GM10248 (cell line): ENCODE measurements at regions not wholly inside any gene's neighbourhood (a gene's known extent, or its start where the extent isn't known, plus 50 kb on each side); places are given as distances from the start of the nearest gene placed in this dataset.
"Not testable (repeated sequence)": the region's sequence is repeated elsewhere in the genome, so short reads cannot be mapped to it uniquely, and the experiment has no call there.

ENCODE experiments used
- CTCF ChIA-PET: fragments of 300-600 bp; sonication (Branson Sonifier 250); formaldehyde crosslinking; extraction: SDS; loops from one replicate; lab custom pipeline; 2021; ENCODE audit warnings: antibody characterized with exemption; lab: Yijun Ruan, JAX
- POLR2A ChIA-PET: fragments of 350-650 bp; sonication (Branson Sonifier 250); formaldehyde crosslinking; extraction: SDS; loops from one replicate; lab custom pipeline; 2020; ENCODE audit warnings: antibody characterized with exemption; lab: Yijun Ruan, JAX
- DNase-seq: peaks from one replicate; pipeline ENCODE4 v3.0.0; 2012; ENCODE audit errors: extremely low spot score

GRCh38 chr1:223961985-223962384 lies 116.2 kb upstream of the TP53BP2 start:
- CTCF ChIA-PET, POLR2A ChIA-PET, DNase-seq: not testable (repeated sequence)

DNA sequence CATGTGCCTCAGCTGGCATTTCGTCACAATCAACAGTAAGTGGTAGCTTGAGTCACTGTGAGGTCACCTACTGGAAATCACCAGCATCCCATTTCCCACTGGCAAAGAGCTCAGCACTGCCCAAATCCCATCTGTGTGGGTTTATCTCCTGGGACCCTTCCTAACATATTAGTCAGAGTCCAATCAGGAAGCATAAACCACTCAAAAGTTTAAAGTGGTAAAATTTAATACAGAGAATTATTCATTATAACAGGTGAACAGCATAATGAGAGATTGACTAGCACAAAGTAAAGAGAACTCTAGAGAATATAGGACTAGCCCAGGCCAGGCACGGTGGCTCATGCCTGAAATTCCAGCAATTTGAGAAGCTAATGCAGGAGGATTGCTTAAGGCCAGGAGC lies 107.1 kb upstream of the TP53BP2 start:
- POLR2A ChIA-PET, DNase-seq, CTCF ChIA-PET: not testable (repeated sequence)

GRCh38 chr1:223951551-223951950 lies 105.8 kb upstream of the TP53BP2 start:
- DNase-seq, CTCF ChIA-PET, POLR2A ChIA-PET: not testable (repeated sequence)

DNA sequence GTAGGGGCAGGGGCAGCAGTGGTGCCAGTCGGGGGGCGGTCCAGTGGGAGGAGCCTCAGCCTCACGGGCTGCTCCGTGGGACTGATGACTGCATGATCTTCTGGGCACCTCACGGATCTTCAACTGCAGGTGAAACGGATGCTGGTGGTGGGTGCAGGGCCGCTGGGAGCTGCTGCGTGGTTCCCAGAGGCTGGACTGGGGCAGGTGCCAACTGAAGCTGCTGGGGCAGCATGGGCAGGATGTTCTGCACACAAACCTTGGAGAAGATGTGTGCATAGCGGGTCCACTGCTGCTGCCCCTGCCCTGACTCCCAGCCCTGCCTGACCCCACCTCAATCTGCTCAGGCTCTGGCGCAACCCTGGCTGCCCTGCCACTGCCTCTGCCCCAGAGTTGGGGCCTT lies 104.2 kb upstream of the TP53BP2 start:
- POLR2A ChIA-PET, DNase-seq: not testable (repeated sequence)

DNA sequence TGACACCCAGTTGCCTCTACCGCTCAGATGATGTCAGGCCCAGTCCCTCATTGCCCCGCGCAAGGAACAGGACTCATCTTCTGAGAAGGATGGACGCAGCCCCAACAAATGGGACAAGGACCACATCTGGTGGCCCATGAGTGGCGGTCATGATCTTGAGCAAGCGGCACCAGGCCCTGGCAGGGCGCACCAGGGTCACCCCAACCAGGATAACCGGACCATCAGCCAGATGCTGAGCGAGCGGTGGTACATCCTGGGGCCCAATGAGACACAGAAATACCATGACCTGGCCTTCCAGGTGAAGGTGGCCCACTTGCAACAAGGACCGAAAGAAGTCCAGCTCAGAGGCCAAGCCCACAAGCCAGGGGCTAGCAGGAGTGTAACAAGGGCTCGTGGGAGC lies 102.3 kb upstream of the TP53BP2 start:
- POLR2A ChIA-PET, DNase-seq, CTCF ChIA-PET: not testable (repeated sequence)

More for the DNA sequence above, 104.2 kb upstream of the TP53BP2 start:
- CTCF ChIA-PET: not testable (repeated sequence)

GRCh38 chr1:223936592-223936991 lies 90.8 kb upstream of the TP53BP2 start:
- CTCF ChIA-PET, DNase-seq, POLR2A ChIA-PET: not testable (repeated sequence)

DNA sequence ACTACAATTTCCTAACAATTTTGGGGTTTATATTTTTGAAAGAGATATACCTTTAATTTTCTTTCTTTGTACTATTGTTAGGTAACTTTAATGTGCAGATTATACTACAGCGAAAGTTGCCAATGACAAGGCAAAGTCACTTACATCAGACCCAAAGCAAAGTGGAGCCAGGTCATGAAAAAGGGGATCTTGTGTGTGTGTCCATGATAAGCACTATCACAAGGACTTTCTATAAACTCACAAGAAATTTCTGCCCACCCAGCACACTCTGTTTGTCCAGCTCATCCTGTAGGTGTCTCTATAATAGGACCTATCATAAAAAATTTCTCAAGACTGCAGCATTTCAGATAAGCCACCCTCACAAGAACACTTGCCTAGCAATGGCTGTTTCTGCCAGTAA lies 85.7 kb upstream of the TP53BP2 start:
- POLR2A ChIA-PET, DNase-seq, CTCF ChIA-PET: not testable (repeated sequence)

- POLR2A ChIA-PET, DNase-seq, CTCF ChIA-PET: not testable (repeated sequence)
Measured at GRCh38 chr1:223920805-223921204, 75.1 kb upstream of the TP53BP2 start.

- CTCF ChIA-PET, DNase-seq, POLR2A ChIA-PET: not testable (repeated sequence)
Measured at GRCh38 chr1:223915476-223915875, 69.7 kb upstream of the TP53BP2 start.

- CTCF ChIA-PET, POLR2A ChIA-PET, DNase-seq: not testable (repeated sequence)
Measured at GRCh38 chr1:223913715-223914114, 68.0 kb upstream of the TP53BP2 start.

GRCh38 chr1:223907943-223908587 lies 62.3 kb upstream of the TP53BP2 start:
- CTCF ChIA-PET: interaction anchor here (1.4 kb wide), 1 partner anchor 62 kb away, joined by 3 read pairs; no protein-coding TSS in a partner anchor
- DNase-seq, POLR2A ChIA-PET: not testable (repeated sequence)

DNA sequence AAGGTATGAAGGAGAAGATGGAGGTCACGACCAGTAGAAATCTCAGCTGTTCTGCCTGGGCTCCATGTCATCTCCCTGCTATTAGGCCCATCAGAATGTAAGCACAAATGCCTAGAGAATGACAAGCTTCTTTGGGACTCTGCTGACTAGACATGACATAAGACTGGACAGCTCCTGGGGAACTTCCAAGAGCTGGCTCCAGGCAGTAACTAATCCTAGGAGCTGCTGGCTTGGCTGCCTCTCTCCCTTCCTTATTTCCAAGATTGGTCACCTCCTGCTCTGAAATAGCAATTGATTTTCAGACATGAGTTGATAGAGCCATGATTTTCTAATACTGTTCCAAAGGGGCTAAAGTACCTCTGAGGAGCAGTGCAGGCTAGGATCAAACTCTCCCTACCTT lies 57.5 kb upstream of the TP53BP2 start:
- DNase-seq: not testable (repeated sequence)

GRCh38 chr1:223899775-223900174 lies 54.0 kb upstream of the TP53BP2 start:
- DNase-seq, CTCF ChIA-PET, POLR2A ChIA-PET: not testable (repeated sequence)

More for the DNA sequence above, 57.5 kb upstream of the TP53BP2 start:
- POLR2A ChIA-PET, CTCF ChIA-PET: not testable (repeated sequence)

DNA sequence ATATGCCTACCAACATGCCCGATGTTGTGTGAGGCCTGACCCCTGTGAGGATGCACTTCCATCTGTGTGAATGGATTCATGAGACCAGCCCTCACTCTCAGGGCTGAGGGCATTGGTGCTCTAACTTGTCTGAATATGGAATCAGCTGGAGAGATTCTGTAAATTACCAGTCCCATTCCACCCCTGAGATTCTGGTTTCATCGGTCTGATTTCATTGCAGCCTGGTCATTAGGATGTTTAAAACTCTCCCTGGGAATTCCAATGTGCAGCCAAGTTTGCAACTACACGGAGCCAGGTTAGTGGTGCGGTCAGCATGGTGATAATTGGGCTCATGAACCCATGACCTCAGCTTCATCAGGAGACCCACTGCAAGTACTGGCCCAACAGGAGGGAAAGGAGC lies 51.4 kb upstream of the TP53BP2 start:
- DNase-seq, CTCF ChIA-PET, POLR2A ChIA-PET: not testable (repeated sequence)

GRCh38 chr1:223895950-223896349 lies 50.2 kb upstream of the TP53BP2 start:
- CTCF ChIA-PET, POLR2A ChIA-PET, DNase-seq: not testable (repeated sequence)
